ENCODE measurements at regions not wholly inside any gene's neighbourhood (a gene's known extent, or its start where the extent isn't known, plus 50 kb on each side); places are given as distances from the start of the nearest gene placed in this dataset.

DNA sequence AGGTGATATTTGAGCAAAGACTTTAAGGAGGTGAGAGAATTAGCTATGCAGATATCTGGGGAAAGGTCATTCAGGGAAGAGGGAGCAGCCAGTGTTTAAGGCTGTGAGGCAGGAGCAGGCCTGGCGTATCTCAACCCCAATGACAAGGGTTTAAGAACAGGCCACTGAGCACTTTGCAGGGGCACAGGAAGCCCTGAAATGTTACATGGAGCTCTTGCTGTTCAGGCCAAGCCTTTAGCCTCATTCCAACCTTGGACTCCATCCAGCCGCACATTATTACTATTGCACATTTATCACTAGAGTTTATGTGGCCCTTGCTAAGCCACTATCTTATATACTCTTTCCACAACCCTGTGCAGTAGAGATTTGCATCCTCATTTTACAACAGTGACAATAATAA, 114.0 kb downstream of the EFNB1 start:
- DNase-seq = no peak

DNA sequence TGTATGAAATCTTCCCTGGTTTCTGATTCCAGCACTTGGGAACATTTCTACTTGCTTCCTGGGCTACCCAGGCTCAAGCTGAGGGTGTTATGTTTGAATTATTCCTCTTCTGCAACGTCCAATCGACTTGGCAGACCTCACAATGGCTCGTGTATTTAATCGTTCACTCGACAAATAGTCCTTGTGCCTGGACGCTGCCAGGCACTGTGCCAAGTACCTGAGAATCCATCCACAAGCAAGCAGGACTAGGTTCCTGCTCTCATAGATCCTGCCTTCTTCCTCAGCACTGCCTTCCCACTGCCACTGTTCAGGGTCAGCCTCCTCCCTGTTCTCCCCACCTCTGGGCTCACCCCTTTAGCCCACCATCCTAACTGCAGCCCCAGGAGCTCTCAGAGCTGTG, 113.3 kb downstream of the EFNB1 start:
- peak; percentile 3 for DNase-seq

DNA sequence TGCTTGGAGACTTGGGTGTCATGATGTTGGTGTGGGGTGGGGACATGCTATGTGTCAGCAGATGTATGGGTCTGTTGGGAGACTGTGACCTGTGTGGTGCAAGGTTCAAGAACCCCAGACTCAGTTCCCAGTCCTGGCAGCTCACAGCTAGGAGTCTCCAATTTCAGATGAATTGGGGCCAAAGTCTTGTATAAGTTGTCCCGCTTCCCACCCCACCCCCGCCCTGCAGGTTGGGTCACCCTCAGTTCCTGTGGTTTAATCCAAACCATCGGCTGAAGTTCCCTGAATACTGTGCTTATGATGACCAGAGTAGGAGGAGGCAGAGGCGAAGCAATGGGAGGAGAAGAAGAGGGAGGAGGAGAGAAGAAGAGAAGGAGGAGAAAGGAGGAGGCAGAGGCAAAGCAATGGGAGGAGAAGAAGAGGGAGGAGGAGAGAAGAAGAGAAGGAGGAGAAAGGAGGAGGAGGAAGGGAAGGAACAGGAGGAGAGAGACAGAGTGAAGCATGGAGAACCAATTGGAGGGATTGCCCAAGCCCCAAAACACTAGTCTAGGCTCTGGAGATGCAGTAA, 112.6 kb downstream of the EFNB1 start:
- DNase-seq = no peak

DNA sequence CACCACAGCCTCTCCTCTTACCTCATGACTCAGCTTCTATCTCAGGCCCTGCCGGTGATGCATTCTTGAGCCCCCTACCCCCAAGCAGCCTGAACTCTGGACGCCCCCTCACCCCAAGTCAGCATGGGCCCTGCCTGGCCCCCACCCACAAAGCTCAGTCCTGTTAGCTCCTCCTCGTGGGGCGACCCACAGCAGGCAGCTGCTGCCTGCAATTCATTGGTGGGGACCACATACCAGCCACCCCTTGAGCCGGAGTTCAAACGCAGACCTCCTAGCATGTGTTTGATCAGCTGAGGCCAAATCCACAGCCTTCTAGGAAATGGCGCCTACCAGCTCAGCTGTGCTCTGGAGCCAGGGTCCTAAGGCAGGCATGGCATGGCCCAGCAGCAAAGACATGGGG, 111.8 kb downstream of the EFNB1 start:
- DNase-seq = no peak

DNA sequence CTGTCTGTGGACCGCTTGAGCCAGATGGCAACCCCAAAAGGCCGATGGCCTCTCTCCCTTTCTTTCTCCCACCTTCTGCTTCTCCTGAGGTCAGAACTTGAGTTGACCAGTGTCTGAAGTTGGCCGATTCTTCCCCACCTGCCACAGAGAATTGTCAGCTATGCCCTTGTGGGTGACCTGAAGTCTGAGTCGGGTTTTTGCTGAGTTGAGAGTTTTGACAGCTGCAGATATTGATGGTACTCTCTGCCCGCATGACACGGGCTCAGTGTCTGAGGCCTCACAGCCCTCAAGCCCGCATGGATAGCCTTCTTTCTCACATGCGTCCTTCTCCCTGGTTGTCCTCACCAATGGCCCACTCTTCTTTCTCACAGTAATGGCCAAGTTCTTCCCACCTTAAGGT, 111.0 kb downstream of the EFNB1 start:
- DNase-seq = no peak

DNA sequence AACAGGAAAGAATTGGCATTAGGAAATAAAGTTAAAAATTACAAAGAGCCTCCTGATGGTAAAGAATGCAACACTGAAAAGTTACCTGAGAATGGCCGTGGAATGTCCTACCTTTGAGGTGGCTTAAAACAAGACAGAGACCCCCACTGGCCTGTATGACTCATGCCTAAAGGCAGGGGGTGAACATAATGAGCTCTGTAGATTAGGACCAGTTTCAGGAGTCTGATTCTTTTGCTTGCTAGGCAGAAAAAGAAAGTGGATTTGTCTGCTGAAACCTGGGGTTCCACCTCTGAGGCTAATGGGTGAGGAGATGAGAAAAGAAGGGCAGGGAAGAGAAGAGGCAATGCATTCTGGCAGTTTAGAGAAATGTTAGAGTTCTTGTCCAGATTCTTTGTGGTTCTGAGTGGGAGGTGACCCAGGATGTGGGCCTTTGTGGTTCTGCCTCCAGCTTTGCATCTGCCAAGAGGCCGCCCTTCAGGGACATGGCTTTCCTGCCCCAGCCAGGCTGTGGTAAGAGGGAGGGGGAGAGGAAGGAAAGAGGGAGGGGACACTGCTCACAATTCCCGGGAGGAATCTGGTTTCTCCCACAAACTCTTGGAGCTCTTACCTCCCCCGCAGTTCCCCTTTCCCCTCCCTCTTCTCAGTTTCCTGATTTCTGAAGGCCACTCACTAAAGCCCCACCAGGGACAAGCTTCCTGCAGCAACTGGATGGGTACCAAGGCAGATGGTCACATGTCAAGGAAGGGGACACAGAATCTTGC, 109.6 kb downstream of the EFNB1 start:
- DNase-seq = no peak

DNA sequence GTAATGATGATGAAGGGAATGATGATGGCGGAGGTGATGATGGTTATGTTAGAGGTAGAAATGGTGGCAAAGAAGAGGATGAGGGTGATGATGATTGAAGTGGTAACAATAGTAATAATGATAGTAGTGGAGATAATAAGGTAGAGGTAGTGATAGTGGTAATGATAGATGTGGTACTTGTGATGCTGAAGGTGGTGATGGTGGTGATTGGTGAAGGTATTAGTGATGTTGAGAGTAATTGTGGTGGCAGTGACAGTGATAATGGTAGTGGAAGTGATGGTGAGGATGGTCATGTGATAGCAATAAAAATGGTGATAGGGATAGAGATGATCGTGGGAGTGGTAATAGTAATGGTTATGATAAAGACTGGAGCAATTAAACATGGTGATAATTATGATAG, 108.8 kb downstream of the EFNB1 start:
- no peak for DNase-seq

DNA sequence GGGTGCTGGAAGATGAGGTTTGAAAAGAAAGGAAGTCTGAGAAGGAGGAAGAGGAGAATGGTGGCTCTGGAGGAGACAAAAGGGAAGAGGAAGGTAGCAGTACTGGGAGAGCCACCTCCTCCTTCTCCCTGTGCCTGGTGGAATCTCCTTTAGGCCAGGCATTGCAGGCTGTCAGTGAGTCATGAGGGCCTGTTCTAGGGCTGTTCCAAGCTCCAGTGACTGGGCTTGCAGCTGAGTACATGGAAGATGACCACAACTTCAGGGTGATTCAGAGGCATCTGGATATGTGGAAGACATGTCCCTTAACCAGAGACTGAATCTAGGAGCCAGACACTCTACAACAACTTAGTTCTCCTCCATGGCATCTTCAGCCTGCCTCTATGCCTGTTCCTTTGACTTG, 107.8 kb downstream of the EFNB1 start:
- DNase-seq = no peak

DNA sequence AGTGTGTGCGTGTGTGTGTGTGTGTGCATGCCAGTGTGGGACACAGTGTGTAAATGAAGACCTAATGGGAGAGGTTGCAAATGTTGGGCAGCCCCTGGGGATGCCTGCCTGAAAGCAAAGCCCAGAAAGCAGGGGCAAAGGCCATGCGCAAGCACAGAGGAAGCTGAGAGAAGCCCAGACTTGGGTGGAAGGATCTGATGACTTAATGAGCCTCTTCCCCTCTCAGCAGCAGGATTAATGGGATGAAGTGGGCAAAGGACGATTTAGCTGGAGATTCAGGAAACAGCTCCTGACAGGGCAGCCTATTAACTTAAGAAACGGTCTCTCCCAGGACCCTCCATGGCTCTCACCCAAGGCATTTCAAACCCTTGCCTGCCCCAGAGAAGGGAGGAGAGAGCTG, 107.3 kb downstream of the EFNB1 start:
- DNase-seq = no peak

DNA sequence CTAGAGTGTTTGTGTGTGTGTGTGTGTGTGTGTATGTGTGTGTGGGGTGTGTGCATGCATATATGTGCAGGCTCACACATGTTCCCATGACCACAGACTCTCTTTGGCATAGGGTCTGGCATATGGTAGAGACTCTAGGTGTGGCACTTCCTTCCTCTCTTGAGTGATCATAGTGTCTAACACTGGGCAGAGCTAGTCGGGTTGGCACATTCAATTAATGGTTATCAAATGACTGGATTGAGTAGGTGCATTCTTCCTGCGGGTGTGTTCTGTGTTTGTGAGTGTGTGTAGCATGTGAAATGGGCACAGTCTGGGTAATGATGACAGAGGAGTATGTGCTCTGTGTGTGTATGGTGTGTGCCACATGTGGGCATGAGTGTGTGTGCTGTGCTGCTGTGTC, 106.5 kb downstream of the EFNB1 start:
- DNase-seq = no peak

DNA sequence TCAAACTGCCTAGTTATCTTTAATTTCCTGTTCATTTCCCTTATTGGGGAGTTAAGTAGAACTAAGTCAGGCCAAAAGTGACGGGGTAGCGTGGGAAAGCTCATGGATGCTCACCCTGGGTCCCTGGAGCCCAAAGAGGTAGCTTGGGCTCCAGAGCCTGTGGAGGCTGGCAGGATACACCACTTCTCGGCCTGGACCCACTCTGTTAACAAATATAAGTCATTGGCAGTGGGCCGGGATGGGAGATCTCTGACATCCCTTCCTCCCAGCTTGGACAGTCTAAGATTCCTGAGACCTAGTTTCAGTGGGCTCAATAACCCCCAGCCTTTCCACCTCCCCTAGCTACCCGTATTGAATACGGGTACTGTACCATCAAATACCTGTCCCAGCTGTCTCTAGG, 106.1 kb downstream of the EFNB1 start:
- no peak for DNase-seq

DNA sequence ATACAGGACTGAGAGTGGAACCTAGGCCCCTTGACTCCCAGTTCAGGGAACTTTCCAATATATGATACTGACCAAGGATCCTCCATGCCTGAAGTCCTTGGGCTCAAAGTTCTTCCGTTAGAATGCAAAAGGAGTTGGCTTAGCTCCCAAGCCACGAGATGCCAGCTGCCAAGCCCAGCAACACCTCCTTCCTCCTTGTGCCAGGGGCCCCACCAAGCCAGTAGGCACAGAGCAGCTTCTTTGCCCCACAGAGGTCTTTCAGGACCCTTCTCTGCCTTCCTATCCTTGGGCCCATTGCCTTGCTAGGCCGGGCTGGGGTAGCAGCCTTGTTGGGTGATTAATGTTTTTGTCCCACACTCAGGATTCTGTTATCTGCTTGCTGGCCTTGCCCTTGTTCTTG, 105.6 kb downstream of the EFNB1 start:
- DNase-seq = no peak

DNA sequence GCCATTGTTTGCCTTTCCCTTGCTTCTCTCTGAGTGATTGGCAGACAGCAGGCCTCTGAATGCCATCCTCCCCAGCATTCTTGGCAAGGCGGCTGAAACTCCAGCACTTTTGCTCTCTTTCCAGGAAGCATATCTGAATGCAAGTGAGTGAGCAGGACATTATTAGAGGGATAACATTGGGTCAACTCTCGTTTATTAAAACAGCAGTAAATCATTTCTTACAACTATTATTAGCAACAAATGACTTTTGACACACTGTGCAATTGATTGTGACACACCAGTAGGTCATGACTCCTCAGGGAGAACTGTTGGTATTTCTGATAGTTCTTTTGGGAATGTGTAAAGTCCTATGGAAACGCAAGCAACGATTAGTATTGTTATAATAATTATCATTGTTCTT, 103.8 kb downstream of the EFNB1 start:
- DNase-seq = no peak

DNA sequence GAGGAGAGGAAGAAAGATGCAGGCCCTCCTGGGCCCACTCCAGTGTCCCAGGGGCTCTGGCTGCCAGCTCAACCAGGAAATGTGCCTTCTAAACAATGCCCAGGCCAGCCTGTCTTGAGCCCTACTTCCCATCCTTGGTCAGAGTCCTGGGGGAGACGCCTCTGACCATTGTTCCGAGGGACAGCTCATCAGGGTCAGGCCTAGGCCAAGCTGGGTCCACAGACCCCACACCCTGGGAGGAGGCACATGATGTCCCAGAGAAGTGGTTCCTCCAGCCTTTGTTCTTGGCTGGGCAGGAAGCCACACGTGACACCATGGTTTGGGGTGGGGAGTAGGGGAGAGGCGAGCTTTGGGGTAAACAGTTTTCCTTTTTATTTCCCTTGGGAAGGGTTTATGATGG, 102.5 kb downstream of the EFNB1 start:
- no peak for DNase-seq

DNA sequence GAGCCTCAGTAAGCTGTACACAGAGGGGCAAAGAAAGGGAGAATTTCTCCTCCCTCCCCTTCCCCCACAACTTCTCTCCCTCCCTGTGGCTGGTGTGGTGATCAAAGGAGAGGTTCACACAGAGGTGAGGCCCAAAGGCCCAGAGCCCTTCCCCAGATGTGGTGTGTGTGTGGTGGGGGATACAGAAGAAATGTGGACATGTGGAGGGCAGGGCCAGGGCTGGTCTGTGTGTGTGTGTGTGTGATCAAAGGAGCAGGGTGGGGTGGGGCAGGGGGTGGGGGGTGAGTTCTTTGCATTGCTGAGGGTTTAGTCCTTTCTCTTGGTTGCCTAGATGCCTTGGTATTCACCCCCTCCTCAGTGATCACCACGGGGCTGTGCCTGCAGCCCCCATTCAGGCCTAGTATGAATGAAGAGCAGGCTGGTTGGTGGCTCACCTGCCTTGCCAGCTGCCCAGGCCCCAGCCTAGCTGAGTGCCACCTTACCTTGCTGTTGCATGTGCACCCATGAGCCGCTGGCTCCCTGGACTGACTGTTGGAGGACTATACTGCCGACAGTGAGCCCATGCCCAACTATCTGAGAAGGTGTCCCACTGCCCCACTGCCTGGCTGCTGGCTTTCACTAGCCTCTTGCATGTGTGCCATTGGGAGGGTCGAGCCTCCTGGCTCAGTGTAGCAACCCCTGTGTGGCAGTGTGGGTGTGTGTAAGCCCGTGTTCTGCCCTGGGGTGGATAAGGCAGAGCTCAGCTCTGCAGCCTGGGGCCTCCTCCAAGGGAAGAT, 101.9 kb downstream of the EFNB1 start:
- DNase-seq = no peak

DNA sequence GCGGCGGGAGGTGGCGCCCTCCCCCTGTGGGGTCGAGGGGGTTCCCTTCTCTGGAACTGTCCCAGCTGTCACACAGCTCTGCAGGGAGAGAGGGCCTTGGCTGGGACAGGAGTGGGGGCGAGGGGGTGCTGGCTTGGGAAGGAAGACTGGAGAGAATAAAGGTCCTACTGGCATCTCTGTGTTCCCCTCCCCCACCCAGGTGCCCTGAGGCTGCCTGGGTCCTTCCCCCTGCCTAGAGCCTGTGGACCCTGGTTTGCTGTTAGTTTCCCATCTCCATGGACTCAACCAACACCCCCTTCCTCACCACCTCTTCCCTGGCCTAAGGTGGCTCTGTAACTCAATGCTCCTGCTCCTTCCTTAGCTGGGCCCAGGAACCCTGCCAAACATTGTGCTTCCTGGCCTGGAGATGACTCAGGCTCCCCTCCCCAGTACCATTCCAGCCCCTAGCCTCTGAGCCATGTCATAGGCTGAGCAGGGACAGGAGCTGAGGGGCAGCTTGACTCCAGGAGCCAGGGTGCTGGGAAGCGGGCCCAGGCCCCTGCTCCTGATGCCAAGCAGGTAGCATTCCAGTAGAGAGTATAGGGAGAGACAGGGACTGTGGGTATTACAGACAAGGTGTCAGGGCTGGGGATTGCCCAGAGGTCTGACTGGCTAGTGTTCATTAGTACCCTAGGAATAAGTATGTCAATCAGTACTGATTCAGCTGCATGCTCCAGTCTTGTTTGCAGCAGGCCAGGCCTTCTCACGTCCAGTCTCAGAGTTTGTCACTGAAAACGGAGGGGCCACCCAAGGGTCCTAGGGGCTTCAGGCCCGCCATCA, 100.7 kb downstream of the EFNB1 start:
- DNase-seq = no peak

DNA sequence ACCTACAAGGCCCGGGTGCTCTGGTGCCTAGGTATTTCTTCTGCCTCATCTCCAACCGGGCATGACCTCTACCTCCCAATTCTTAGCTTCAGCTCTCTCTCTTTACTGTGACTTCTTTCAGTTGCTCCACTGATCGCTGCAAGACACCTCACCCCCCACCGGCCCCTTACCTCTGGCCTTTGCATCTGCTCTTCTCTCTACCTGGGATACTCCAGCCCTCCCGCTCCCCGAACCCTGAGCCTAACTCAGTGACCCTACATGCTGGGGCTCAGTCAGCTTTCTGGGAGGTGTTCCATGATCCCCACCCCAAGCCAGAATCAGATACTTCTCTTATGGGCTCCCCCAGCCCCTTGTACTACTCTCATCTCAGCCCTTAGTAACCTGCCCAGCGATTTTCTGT, 99.6 kb downstream of the EFNB1 start:
- DNase-seq = no peak

DNA sequence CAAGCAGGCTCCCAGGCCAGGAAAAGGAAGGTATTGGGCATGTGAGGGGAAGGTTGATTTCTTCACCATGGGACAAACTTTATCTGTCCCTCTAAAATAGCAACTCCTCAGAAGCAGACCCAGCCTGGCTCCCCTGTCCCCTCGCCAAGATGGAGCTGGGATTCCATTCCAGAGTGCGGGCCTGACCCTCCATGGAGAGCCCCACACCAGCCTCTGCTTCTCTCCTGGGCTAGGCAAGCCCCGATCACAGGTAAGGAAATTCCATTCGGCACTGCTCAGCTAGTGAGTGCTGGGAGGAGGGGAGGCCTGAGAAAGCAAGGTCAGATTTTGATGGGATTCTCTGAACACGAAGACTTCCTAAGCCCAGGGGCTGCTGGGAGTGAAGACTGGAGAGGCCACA, 98.4 kb downstream of the EFNB1 start:
- no peak for DNase-seq

DNA sequence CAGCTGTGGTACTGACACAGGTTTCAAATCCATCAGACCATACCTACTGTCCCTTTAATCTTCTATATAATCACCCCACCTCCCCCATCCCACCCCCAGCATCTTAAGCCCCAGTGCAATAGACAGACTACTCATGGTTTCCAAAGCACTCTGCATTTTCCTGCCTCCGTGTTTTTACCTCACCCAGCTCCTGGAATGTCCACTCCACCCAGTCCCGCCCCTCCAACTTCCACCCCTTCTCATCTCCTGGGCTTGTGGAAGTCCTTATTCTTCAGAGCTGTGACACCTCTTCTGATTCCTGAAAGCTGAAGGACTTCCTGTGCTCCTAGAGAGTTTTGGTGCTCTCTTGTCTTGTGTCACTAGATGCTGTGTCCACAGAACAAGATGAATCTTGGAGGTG, 94.3 kb downstream of the EFNB1 start:
- no peak for DNase-seq

DNA sequence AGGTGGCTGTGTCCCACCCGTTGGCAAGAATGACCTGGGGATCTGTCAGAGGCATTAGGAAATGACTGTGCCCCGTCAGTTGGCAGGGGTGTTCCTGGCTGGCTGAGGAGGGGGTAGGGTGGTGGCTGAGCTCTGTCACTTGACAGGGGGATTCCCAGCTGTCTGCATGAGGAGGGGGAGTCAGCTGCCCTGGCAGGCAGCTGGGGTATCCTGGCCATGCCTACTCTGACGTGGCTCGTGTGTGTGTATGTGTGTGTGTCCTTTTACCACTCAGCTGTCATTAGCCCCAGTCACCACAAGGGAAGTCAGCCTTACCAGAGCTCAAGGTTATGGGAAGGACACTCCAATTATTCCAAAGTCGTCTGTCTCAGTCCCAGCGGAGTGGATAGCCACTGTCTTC, 93.2 kb downstream of the EFNB1 start:
- no peak for DNase-seq

DNA sequence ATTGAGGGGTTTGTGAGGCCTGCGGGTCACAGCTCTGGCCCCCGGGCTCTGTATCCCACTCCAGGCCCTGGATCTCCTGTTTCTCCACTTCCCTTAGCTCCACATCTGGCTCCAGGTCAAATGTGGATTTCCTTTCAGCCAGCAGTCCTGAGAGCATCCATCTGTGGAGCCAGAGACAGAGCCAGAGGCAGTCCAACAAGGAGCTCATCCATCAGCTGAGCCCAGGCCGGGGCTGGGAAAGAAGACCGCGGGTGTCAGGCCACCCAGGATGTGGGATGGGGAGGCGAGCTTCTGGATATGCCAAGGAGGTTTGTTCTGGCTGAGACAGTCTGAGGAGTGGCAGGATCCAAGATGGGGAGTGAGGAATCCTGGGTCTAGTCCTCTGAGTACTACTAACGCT, 91.7 kb downstream of the EFNB1 start:
- DNase-seq = no peak

DNA sequence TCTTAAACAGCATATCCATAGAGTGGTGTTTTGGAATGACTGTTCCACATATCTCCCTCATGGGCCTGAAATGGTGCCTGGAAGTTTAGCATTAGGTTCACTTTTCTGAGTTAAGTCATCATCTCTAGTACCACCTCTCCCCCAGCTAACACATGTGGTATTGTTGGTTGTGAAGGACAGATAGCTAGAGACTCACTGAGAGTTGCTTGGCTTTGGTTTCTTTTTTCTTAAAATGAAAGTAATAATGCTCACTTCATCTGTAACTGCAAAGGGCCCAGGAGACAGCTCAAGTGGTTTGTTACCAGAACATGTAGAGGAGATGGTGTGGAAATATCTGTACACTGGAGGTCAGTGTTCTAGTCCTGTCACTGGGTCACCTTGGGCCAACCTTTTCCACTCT, 90.9 kb downstream of the EFNB1 start:
- no peak for DNase-seq

DNA sequence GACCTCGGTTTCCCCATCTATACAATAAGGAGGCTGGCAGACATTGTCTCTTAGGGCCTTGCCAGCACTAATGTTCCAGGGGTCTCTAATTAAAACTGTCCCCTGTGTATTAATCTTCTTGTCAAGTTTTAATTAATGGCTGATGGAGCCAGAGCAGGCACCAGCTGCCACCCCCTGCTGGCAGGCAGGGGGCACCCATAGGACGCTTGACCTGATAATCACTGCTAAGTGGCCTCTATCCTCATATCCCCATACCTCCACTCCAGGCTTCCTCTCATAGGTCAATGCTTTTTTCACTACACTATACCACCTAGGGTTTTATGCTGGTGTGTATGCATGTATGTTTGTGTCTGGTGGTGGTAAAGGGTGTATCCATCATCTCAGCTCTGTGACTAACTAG, 89.4 kb downstream of the EFNB1 start:
- no peak for DNase-seq

DNA sequence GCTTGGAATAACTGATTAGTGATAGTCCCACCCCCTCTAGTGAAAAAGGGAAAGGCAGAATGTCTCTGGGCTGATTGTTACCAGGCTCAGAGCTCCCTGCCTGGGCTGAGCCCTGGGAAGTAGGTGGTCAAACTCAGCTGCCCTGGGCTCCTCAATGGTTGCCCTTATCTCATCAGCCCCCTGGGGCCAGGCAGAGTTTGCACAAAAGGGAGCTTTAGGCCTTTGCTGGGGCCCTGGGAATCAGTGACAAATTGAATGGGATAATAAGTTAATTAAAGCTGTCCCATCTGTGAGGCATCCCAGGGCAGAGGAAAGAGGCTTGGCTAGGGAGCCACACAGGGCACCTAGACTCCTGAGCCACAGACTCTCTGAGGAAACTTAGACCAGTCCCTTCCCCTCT, 89.0 kb downstream of the EFNB1 start:
- no peak for DNase-seq
